Small intestine (tissue), 7 donors: ENCODE measurements at regions not wholly inside any gene's neighbourhood (a gene's known extent, or its start where the extent isn't known, plus 50 kb on each side); places are given as distances from the start of the nearest gene placed in this dataset.

Experiments used
- DNase-seq, 2 donors: peaks; one replicate each; pipeline versions ENCODE4 v3.0.0 to v3.0.0-alpha.2; 2013
- FAIRE-seq: peaks from 2 replicates; lab custom pipeline; 2012; peaks lifted over from hg19 to GRCh38; lab: Jason Lieb, UNC
- H3K27ac ChIP-seq, 3 donors: one replicate each; pipeline ENCODE4 v1.5.1; 2013; ENCODE audit warnings: low read length in 2 of 3, mild to moderate bottlenecking in 2 of 3, control low read depth in 1 of 3, inconsistent platforms in 1 of 3, low read depth in 1 of 3, moderate library complexity in 1 of 3
- H3K27me3 ChIP-seq, 3 donors: one replicate each; pipeline ENCODE4 v1.6.1; 2013; ENCODE audit warnings: low read length in 3 of 3, inconsistent platforms in 1 of 3; ENCODE audit not compliant: control insufficient read depth in 3 of 3, insufficient read depth in 3 of 3
- H3K36me3 ChIP-seq, 3 donors: one replicate each; pipeline ENCODE4 v1.6.1; 2013; ENCODE audit warnings: low read length in 3 of 3, inconsistent platforms in 1 of 3, low read depth in 1 of 3, mild to moderate bottlenecking in 1 of 3, moderate library complexity in 1 of 3; ENCODE audit not compliant: control insufficient read depth in 3 of 3, insufficient read depth in 2 of 3
- H3K4me1 ChIP-seq, 3 donors: one replicate each; pipeline ENCODE4 v1.6.1; 2013; ENCODE audit warnings: low read length in 2 of 3, inconsistent platforms in 1 of 3, low read depth in 1 of 3, mild to moderate bottlenecking in 1 of 3, moderate library complexity in 1 of 3; ENCODE audit not compliant: control insufficient read depth in 3 of 3, insufficient read depth in 2 of 3
- H3K4me3 ChIP-seq, 3 donors: one replicate each; pipeline ENCODE4 v1.5.1; 2013; ENCODE audit warnings: low read length in 3 of 3, control low read depth in 1 of 3, inconsistent platforms in 1 of 3, low read depth in 1 of 3, mild to moderate bottlenecking in 1 of 3, moderate library complexity in 1 of 3
- H3K9me3 ChIP-seq, 2 donors: one replicate each; pipeline ENCODE4 v1.6.1; 2013; ENCODE audit warnings: low read depth in 1 of 2, low read length in 1 of 2; ENCODE audit not compliant: control insufficient read depth in 2 of 2, insufficient read depth in 1 of 2
- WGBS, 3 donors: extraction: QIAGEN DNeasy Blood & Tissue Kit; methylation state at CpG; one replicate each; pipeline ENCODE4 v1.1.7; 2013; 5-methylcytosine and 5-hydroxymethylcytosine counted together
- donor health status: healthy with polysubstance abuse.
- donor health status: control.
- donor health status: control.
- donor health status: Bipolar disorder and iron deficiency.
- donor health status: healthy.

GRCh38 chr3:90221900-90222299 lies 1114.5 kb downstream of the EPHA3 start:
- FAIRE-seq (no peak), DNase-seq (no peak)
- Histone ChIP-seq H3K9me3 (peaks cover 0 to 13% of the 10 kb centered on the region in 2 donors), H3K4me1 (no peaks in the 10 kb centered on the region), H3K27me3 (no peaks in the 10 kb centered on the region), H3K4me3 (no peak overlapping the region), H3K27ac (no peak overlapping the region), H3K36me3 (no peaks in the 10 kb centered on the region)
- 58 to 64% (median 59%) methylated on average over 4 of the region's 4 CpGs for WGBS, 3 donors

- Histone ChIP-seq H3K36me3 (no peaks in the 10 kb centered on the region), H3K9me3 (peaks cover 0 to 31% of the 10 kb centered on the region in 2 donors), H3K4me1 (no peaks in the 10 kb centered on the region), H3K27me3 (no peaks in the 10 kb centered on the region), H3K4me3 (no peak overlapping the region), H3K27ac (no peak overlapping the region)
- FAIRE-seq: no peak
- DNase-seq: no peak
- 64 to 82% (median 81%) methylated on average over 1 of the region's 1 CpG for WGBS, 3 donors
These were observed 1134.1 kb downstream of the EPHA3 start for GRCh38 chr3:90241481-90241880.

- no peaks in the 10 kb centered on the region for H3K27me3 ChIP-seq
- H3K27ac ChIP-seq: no peak overlapping the region
- H3K9me3 ChIP-seq: peaks cover 0 to 24% of the 10 kb centered on the region in 2 donors
- 25 to 42% (median 38%) methylated on average over 2 of the region's 2 CpGs for WGBS, 3 donors
- H3K36me3 ChIP-seq: no peaks in the 10 kb centered on the region
- H3K4me3 ChIP-seq: no peak overlapping the region
- no peak for DNase-seq
- no peak for FAIRE-seq
- H3K4me1 ChIP-seq: no peaks in the 10 kb centered on the region
These were observed 1145.7 kb downstream of the EPHA3 start for GRCh38 chr3:90253131-90253530.

- 69 to 77% (median 76%) methylated on average over 6 of the region's 6 CpGs for WGBS, 3 donors
- no peak for FAIRE-seq
- H3K4me1 ChIP-seq: no peaks in the 10 kb centered on the region
These were observed 1154.3 kb downstream of the EPHA3 start for GRCh38 chr3:90261481-90262433.

More at GRCh38 chr3:90261481-90262433, 1154.3 kb downstream of the EPHA3 start:
- no peaks in the 10 kb centered on the region for H3K27me3 ChIP-seq
- H3K9me3 ChIP-seq: peaks cover 0 to 16% of the 10 kb centered on the region in 2 donors
- H3K27ac ChIP-seq: no peak overlapping the region
- H3K4me3 ChIP-seq: no peak overlapping the region
- no peak for DNase-seq
- no peaks in the 10 kb centered on the region for H3K36me3 ChIP-seq
